OCI-LY7 (cell line): ENCODE measurements at regions not wholly inside any gene's neighbourhood (a gene's known extent, or its start where the extent isn't known, plus 50 kb on each side); places are given as distances from the start of the nearest gene placed in this dataset.

Experiments used
- BruUV-seq: library from RNA; stranded (reverse); fragments of 400-500 nt; replicated peaks from 2 replicates; lab custom pipeline; 2021; lab: Mats Ljungman, UMichigan
- CTCF ChIA-PET: fragments of 300-600 bp; sonication (Branson Sonifier 250); formaldehyde crosslinking; loops from one replicate; lab custom pipeline; 2022; ENCODE audit warnings: antibody characterized with exemption; ENCODE audit not compliant: unreplicated experiment; lab: Charles Lee
- POLR2A ChIA-PET: fragments of 300-600 bp; sonication (Branson Sonifier 250); formaldehyde crosslinking; loops from one replicate; lab custom pipeline; 2022; ENCODE audit warnings: antibody characterized with exemption; lab: Charles Lee
- DNase-seq: peaks from one replicate; pipeline ENCODE4 v3.0.0-alpha.2; 2015; ENCODE audit warnings: low spot score
- H2AFZ ChIP-seq: fragments of 200-600 bp; sonication (generic), shearing (Covaris generic); 2 replicates; pipeline ENCODE4 v1.6.1; 2014; ENCODE audit warnings: mild to moderate bottlenecking, antibody characterized with exemption, low read length, moderate library complexity
- H3K27ac ChIP-seq: fragments of 200-600 bp; sonication (generic); 2 replicates; pipeline ENCODE4 v1.5.1; 2014; ENCODE audit warnings: mixed run types, low read depth, mild to moderate bottlenecking, moderate library complexity, low read length, inconsistent platforms; ENCODE audit not compliant: poor library complexity, severe bottlenecking
- H3K36me3 ChIP-seq: fragments of 200-600 bp; sonication (generic); 2 replicates; pipeline ENCODE4 v1.6.1; 2014; ENCODE audit warnings: mild to moderate bottlenecking, antibody characterized with exemption, low read length, moderate library complexity, mixed read lengths; ENCODE audit not compliant: insufficient read depth
- H3K4me1 ChIP-seq: fragments of 200-600 bp; sonication (generic); 2 replicates; pipeline ENCODE4 v1.5.1; 2014; ENCODE audit warnings: mild to moderate bottlenecking, low read length; ENCODE audit not compliant: insufficient read depth, poor library complexity, severe bottlenecking
- H3K4me2 ChIP-seq: fragments of 200-600 bp; sonication (generic); 2 replicates; pipeline ENCODE4 v1.6.1; 2014; ENCODE audit warnings: mild to moderate bottlenecking, low read length
- H3K4me3 ChIP-seq: fragments of 200-600 bp; sonication (generic); 2 replicates; pipeline ENCODE4 v1.5.1; 2014; ENCODE audit warnings: mild to moderate bottlenecking, low read depth, low read length; ENCODE audit not compliant: poor library complexity, severe bottlenecking
- H3K79me2 ChIP-seq: fragments of 200-600 bp; sonication (generic); 2 replicates; pipeline ENCODE4 v1.6.1; 2016; ENCODE audit warnings: low read depth, mild to moderate bottlenecking, low read length, moderate library complexity, mixed read lengths; ENCODE audit not compliant: insufficient read depth
- H3K9me2 ChIP-seq: fragments of 200-600 bp; sonication (generic); 2 replicates; pipeline ENCODE4 v1.6.1; 2016; ENCODE audit warnings: mild to moderate bottlenecking, low read length, mixed read lengths; ENCODE audit not compliant: insufficient read depth
- H3K9me3 ChIP-seq: fragments of 200-600 bp; sonication (generic); 2 replicates; pipeline ENCODE4 v1.6.1; 2014; ENCODE audit warnings: mild to moderate bottlenecking, mixed run types, low read length, mixed read lengths
- H4K20me1 ChIP-seq: fragments of 200-600 bp; sonication (generic); 2 replicates; pipeline ENCODE4 v1.6.1; 2014; ENCODE audit warnings: mild to moderate bottlenecking, antibody characterized with exemption, low read length, moderate library complexity, mixed read lengths; ENCODE audit not compliant: insufficient read depth
- EZH2phosphoT487 ChIP-seq: fragments of 200-600 bp; sonication (generic); IDR thresholded peaks from 2 replicates; pipeline ENCODE4 v1.6.1; 2018; ENCODE audit warnings: low read depth, borderline replicate concordance, mild to moderate bottlenecking, mixed run types, antibody characterized with exemption, low read length, moderate library complexity, mixed read lengths
- intact Hi-C: fragments of 100-400 bp; cut with micrococcal nuclease; formaldehyde crosslinking; loops from one replicate; pipeline ENCODE4 v1.10.0; 2022; ENCODE audit not compliant: unreplicated experiment
- TF ChIP-seq, protein P1 (sequence below): fragments of 200-600 bp; sonication (generic); conservative IDR thresholded peaks from 2 replicates; pipeline ENCODE4 v1.5.1; 2014; ENCODE audit warnings: mild to moderate bottlenecking, antibody characterized with exemption, low read length, moderate library complexity, mixed read lengths

GRCh38 chr21:17729455-17729854, 89.7 kb downstream of the C21orf91 start:
- no peak overlapping the region for H3K4me3 ChIP-seq
- intact Hi-C loops: no loop called here
- H3K4me1 ChIP-seq: no peaks in the 10 kb centered on the region
- no peak overlapping the region for H3K4me2 ChIP-seq
- no peaks in the 10 kb centered on the region for H3K9me2 ChIP-seq
- no peak for TF ChIP-seq EZH2phosphoT487
- TF ChIP-seq, protein P1, sequence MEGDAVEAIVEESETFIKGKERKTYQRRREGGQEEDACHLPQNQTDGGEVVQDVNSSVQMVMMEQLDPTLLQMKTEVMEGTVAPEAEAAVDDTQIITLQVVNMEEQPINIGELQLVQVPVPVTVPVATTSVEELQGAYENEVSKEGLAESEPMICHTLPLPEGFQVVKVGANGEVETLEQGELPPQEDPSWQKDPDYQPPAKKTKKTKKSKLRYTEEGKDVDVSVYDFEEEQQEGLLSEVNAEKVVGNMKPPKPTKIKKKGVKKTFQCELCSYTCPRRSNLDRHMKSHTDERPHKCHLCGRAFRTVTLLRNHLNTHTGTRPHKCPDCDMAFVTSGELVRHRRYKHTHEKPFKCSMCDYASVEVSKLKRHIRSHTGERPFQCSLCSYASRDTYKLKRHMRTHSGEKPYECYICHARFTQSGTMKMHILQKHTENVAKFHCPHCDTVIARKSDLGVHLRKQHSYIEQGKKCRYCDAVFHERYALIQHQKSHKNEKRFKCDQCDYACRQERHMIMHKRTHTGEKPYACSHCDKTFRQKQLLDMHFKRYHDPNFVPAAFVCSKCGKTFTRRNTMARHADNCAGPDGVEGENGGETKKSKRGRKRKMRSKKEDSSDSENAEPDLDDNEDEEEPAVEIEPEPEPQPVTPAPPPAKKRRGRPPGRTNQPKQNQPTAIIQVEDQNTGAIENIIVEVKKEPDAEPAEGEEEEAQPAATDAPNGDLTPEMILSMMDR: no peak
- H3K27ac ChIP-seq: no peak overlapping the region
- no TSS peak for BruUV-seq
- H3K9me3 ChIP-seq: no peaks in the 10 kb centered on the region
- H3K79me2 ChIP-seq: no peaks in the 10 kb centered on the region
- no peaks in the 10 kb centered on the region for H3K36me3 ChIP-seq
- H4K20me1 ChIP-seq: no peaks in the 10 kb centered on the region
- no peak for DNase-seq
- ChIA-PET POLR2A (interaction anchor here (1.0 kb wide), 1 partner anchor 9 kb away, joined by 3 read pairs; no protein-coding TSS in a partner anchor), CTCF (no interaction called here)
- H2AFZ ChIP-seq: no peak overlapping the region

DNA sequence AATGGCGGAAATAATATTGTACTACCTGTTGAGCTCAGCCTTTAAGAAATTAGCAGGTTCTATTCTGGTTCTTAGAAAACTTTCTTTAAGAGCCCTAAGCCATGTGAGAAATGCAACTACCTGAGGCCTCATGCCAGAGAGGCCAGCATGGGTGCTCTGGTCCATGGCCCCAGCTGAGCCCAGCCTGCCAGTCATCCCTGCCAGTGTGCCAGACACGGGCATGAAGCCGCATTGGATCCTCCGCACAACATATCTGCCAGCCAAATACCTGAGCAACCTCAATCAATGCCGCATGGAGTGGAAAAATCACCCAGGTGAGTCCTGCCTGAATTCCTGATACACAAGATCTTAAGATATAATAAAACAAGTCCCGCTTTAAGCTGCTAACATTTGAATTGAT, 91.8 kb downstream of the C21orf91 start:
- ChIA-PET CTCF (no interaction called here), POLR2A (no interaction called here)
- Histone ChIP-seq H2AFZ (no peak overlapping the region), H3K27ac (no peak overlapping the region), H3K79me2 (no peaks in the 10 kb centered on the region), H3K9me2 (no peaks in the 10 kb centered on the region), H3K4me3 (no peak overlapping the region), H3K9me3 (no peaks in the 10 kb centered on the region), H3K4me1 (no peaks in the 10 kb centered on the region), H3K4me2 (no peak overlapping the region), H4K20me1 (no peaks in the 10 kb centered on the region), H3K36me3 (no peaks in the 10 kb centered on the region)
- no TSS peak for BruUV-seq
- no peak for TF ChIP-seq EZH2phosphoT487
- TF ChIP-seq, protein P1: no peak
- DNase-seq: no peak
- intact Hi-C loops: no loop called here

GRCh38 chr21:17726047-17726829, 92.9 kb downstream of the C21orf91 start:
- no peaks in the 10 kb centered on the region for H3K9me2 ChIP-seq
- ChIA-PET POLR2A (interaction anchor here (1.0 kb wide), 1 partner anchor 76 kb away, joined by 3 read pairs; no protein-coding TSS in a partner anchor), CTCF (no interaction called here)
- H4K20me1 ChIP-seq: no peaks in the 10 kb centered on the region
- no peaks in the 10 kb centered on the region for H3K79me2 ChIP-seq
- no peak overlapping the region; the same call in 1 of the 2 replicates for H2AFZ ChIP-seq
- H3K4me1 ChIP-seq: no peaks in the 10 kb centered on the region
- no peak overlapping the region for H3K4me3 ChIP-seq
- no peaks in the 10 kb centered on the region for H3K9me3 ChIP-seq
- no TSS peak for BruUV-seq
- TF ChIP-seq EZH2phosphoT487: no peak
- TF ChIP-seq, protein P1: peak; percentile 51
- intact Hi-C loops: no loop called here
- H3K27ac ChIP-seq: no peak overlapping the region
- DNase-seq: peak; percentile 8
- no peaks in the 10 kb centered on the region for H3K36me3 ChIP-seq
- no peak overlapping the region for H3K4me2 ChIP-seq
